Activated T-helper 1 cell treated with anti-CD3 and anti-CD28 coated beads, Interleukin-12 subunit alpha, Interleukin-12 subunit beta, Interleukin-2, Interleukin-4 antibody, amounts not matched to agents 30 ng/mL and 10 ng/mL and 1 ng/mL, durations not matched to agents 14 hours and 24 hours and 36 hours (primary cell): ENCODE measurements at regions not wholly inside any gene's neighbourhood (a gene's known extent, or its start where the extent isn't known, plus 50 kb on each side); places are given as distances from the start of the nearest gene placed in this dataset.

ENCODE experiments used
- DNase-seq: peaks from one replicate; pipeline ENCODE4 v3.0.0; 2021; ENCODE audit warnings: low spot score
- H3K27ac Mint-ChIP-seq: one replicate; pipeline ENCODE4 v1.8.0; 2021; ENCODE audit warnings: mild to moderate bottlenecking, mixed read lengths
- H3K27me3 Mint-ChIP-seq: one replicate; pipeline ENCODE4 v1.8.0; 2022; ENCODE audit warnings: mild to moderate bottlenecking, moderate library complexity, mixed read lengths; ENCODE audit not compliant: insufficient read depth
- H3K36me3 Mint-ChIP-seq: one replicate; pipeline ENCODE4 v1.8.0; 2021; ENCODE audit warnings: low read depth, mixed read lengths
- H3K4me1 Mint-ChIP-seq: one replicate; pipeline ENCODE4 v1.8.0; 2021; ENCODE audit warnings: low read depth, mixed read lengths
- H3K4me3 Mint-ChIP-seq: one replicate; pipeline ENCODE4 v1.8.0; 2021; ENCODE audit warnings: mild to moderate bottlenecking, moderate library complexity, mixed read lengths
- H3K9me3 Mint-ChIP-seq: one replicate; pipeline ENCODE4 v1.8.0; 2021; ENCODE audit warnings: mixed read lengths
- intact Hi-C: fragments of 100-400 bp; cut with micrococcal nuclease; formaldehyde crosslinking; loops from one replicate; pipeline ENCODE4 v1.15.1; 2024

GRCh38 chr1:116259663-116260062, 113.4 kb upstream of the ATP1A1 start:
- peaks cover 30% of the 10 kb centered on the region for H3K4me1 Mint-ChIP-seq
- no peak overlapping the region for H3K4me3 Mint-ChIP-seq
- intact Hi-C loops = loop anchor here (5.0 kb wide), 1 partner anchor 132 kb away; no protein-coding TSS in a partner anchor
- no peaks in the 10 kb centered on the region for H3K36me3 Mint-ChIP-seq
- H3K27me3 Mint-ChIP-seq = peaks cover 5% of the 10 kb centered on the region
- DNase-seq = no peak
- H3K27ac Mint-ChIP-seq = no peak overlapping the region
- no peaks in the 10 kb centered on the region for H3K9me3 Mint-ChIP-seq

- no peak for DNase-seq
- intact Hi-C loops = no loop called here
- Mint-ChIP-seq H3K9me3 (no peaks in the 10 kb centered on the region), H3K4me1 (peaks cover 25% of the 10 kb centered on the region), H3K27me3 (peaks cover 5% of the 10 kb centered on the region), H3K36me3 (no peaks in the 10 kb centered on the region), H3K4me3 (no peak overlapping the region), H3K27ac (no peak overlapping the region)
These were observed 112.9 kb upstream of the ATP1A1 start for GRCh38 chr1:116260115-116260514.

GRCh38 chr1:116260621-116261020, 112.4 kb upstream of the ATP1A1 start:
- Mint-ChIP-seq H3K27ac (no peak overlapping the region), H3K9me3 (no peaks in the 10 kb centered on the region), H3K4me3 (no peak overlapping the region), H3K36me3 (no peaks in the 10 kb centered on the region), H3K27me3 (peaks cover 5% of the 10 kb centered on the region), H3K4me1 (peaks cover 20% of the 10 kb centered on the region)
- intact Hi-C loops = no loop called here
- DNase-seq = no peak

- H3K4me1 Mint-ChIP-seq = peaks cover 17% of the 10 kb centered on the region
- no peak overlapping the region for H3K4me3 Mint-ChIP-seq
- no peak overlapping the region for H3K27ac Mint-ChIP-seq
These were observed 111.8 kb upstream of the ATP1A1 start for GRCh38 chr1:116261227-116261626.

GRCh38 chr1:116262207-116262994, 110.6 kb upstream of the ATP1A1 start:
- DNase-seq = no peak

More at GRCh38 chr1:116261227-116261626, 111.8 kb upstream of the ATP1A1 start:
- Mint-ChIP-seq H3K36me3 (no peaks in the 10 kb centered on the region), H3K9me3 (no peaks in the 10 kb centered on the region), H3K27me3 (peaks cover 3% of the 10 kb centered on the region)
- intact Hi-C loops = no loop called here
- no peak for DNase-seq

GRCh38 chr1:116262995-116263385, 110.1 kb upstream of the ATP1A1 start:
- intact Hi-C loops = no loop called here
- H3K4me1 Mint-ChIP-seq = peaks cover 4% of the 10 kb centered on the region

More at GRCh38 chr1:116262207-116262994, 110.6 kb upstream of the ATP1A1 start:
- Mint-ChIP-seq H3K9me3 (no peaks in the 10 kb centered on the region), H3K27ac (no peak overlapping the region), H3K27me3 (peaks cover 3% of the 10 kb centered on the region), H3K4me1 (peaks cover 10% of the 10 kb centered on the region), H3K4me3 (no peak overlapping the region), H3K36me3 (no peaks in the 10 kb centered on the region)
- intact Hi-C loops = no loop called here

GRCh38 chr1:116265931-116266863, 106.8 kb upstream of the ATP1A1 start:
- H3K4me3 Mint-ChIP-seq = no peak overlapping the region
- intact Hi-C loops = no loop called here
- no peak for DNase-seq
- H3K36me3 Mint-ChIP-seq = no peaks in the 10 kb centered on the region
- no peak overlapping the region for H3K27ac Mint-ChIP-seq
- H3K27me3 Mint-ChIP-seq = peaks cover 3% of the 10 kb centered on the region
- no peaks in the 10 kb centered on the region for H3K9me3 Mint-ChIP-seq
- H3K4me1 Mint-ChIP-seq = no peaks in the 10 kb centered on the region

More at GRCh38 chr1:116262995-116263385, 110.1 kb upstream of the ATP1A1 start:
- H3K36me3 Mint-ChIP-seq = no peaks in the 10 kb centered on the region
- no peak overlapping the region for H3K27ac Mint-ChIP-seq
- no peak for DNase-seq
- H3K9me3 Mint-ChIP-seq = no peaks in the 10 kb centered on the region
- H3K27me3 Mint-ChIP-seq = peaks cover 3% of the 10 kb centered on the region
- H3K4me3 Mint-ChIP-seq = no peak overlapping the region

- intact Hi-C loops = no loop called here
- H3K27me3 Mint-ChIP-seq = peaks cover 6% of the 10 kb centered on the region
- H3K36me3 Mint-ChIP-seq = no peaks in the 10 kb centered on the region
These were observed 106.2 kb upstream of the ATP1A1 start for GRCh38 chr1:116266864-116267212.

GRCh38 chr1:116268211-116268610, 104.8 kb upstream of the ATP1A1 start:
- intact Hi-C loops = no loop called here
- no peak for DNase-seq
- Mint-ChIP-seq H3K4me1 (no peaks in the 10 kb centered on the region), H3K36me3 (no peaks in the 10 kb centered on the region), H3K4me3 (no peak overlapping the region), H3K9me3 (no peaks in the 10 kb centered on the region), H3K27ac (no peak overlapping the region), H3K27me3 (peaks cover 10% of the 10 kb centered on the region)

More at GRCh38 chr1:116266864-116267212, 106.2 kb upstream of the ATP1A1 start:
- H3K9me3 Mint-ChIP-seq = no peaks in the 10 kb centered on the region
- no peak for DNase-seq
- no peak overlapping the region for H3K4me3 Mint-ChIP-seq
- no peak overlapping the region for H3K27ac Mint-ChIP-seq
- no peaks in the 10 kb centered on the region for H3K4me1 Mint-ChIP-seq

- no peaks in the 10 kb centered on the region for H3K36me3 Mint-ChIP-seq
- H3K27ac Mint-ChIP-seq = no peak overlapping the region
- no peak overlapping the region for H3K4me3 Mint-ChIP-seq
- H3K9me3 Mint-ChIP-seq = no peaks in the 10 kb centered on the region
- no peak for DNase-seq
- intact Hi-C loops = no loop called here
- no peaks in the 10 kb centered on the region for H3K4me1 Mint-ChIP-seq
- H3K27me3 Mint-ChIP-seq = peaks cover 19% of the 10 kb centered on the region
These were observed 102.6 kb upstream of the ATP1A1 start for GRCh38 chr1:116270316-116271057.

GRCh38 chr1:116273042-116273783, 99.8 kb upstream of the ATP1A1 start:
- Mint-ChIP-seq H3K9me3 (no peaks in the 10 kb centered on the region), H3K4me3 (no peak overlapping the region), H3K27me3 (peaks cover 19% of the 10 kb centered on the region), H3K27ac (no peak overlapping the region), H3K36me3 (no peaks in the 10 kb centered on the region), H3K4me1 (no peaks in the 10 kb centered on the region)
- intact Hi-C loops = no loop called here
- no peak for DNase-seq

GRCh38 chr1:116276532-116276931, 96.5 kb upstream of the ATP1A1 start:
- no peaks in the 10 kb centered on the region for H3K36me3 Mint-ChIP-seq
- peaks cover 18% of the 10 kb centered on the region for H3K27me3 Mint-ChIP-seq

More at GRCh38 chr1:116276532-116276931, 96.5 kb upstream of the ATP1A1 start:
- Mint-ChIP-seq H3K27ac (peak overlapping the region; percentile 22), H3K9me3 (no peaks in the 10 kb centered on the region), H3K4me1 (no peaks in the 10 kb centered on the region), H3K4me3 (no peak overlapping the region)
- intact Hi-C loops = no loop called here
- no peak for DNase-seq
